HFFc6 (cell line): ENCODE measurements at regions not wholly inside any gene's neighbourhood (a gene's known extent, or its start where the extent isn't known, plus 50 kb on each side); places are given as distances from the start of the nearest gene placed in this dataset.

ENCODE experiments used
- DNase-seq: peaks from one replicate; pipeline ENCODE4 v3.0.0-alpha.2; 2018
- H3K27ac Mint-ChIP-seq: 2 replicates; pipeline ENCODE4 v1.8.0; 2020; ENCODE audit warnings: mild to moderate bottlenecking, mixed read lengths
- H3K27me3 Mint-ChIP-seq: 2 replicates; pipeline ENCODE4 v1.8.0; 2021; ENCODE audit warnings: mild to moderate bottlenecking, moderate library complexity, mixed read lengths; ENCODE audit not compliant: insufficient read depth
- H3K36me3 Mint-ChIP-seq: 2 replicates; pipeline ENCODE4 v1.8.0; 2021; ENCODE audit warnings: low read depth, mixed read lengths
- H3K4me1 Mint-ChIP-seq: 2 replicates; pipeline ENCODE4 v1.8.0; 2020; ENCODE audit warnings: low read depth, mixed read lengths
- H3K4me3 Mint-ChIP-seq: 2 replicates; pipeline ENCODE4 v1.8.0; 2020; ENCODE audit warnings: mild to moderate bottlenecking, moderate library complexity, mixed read lengths
- H3K9me3 Mint-ChIP-seq: 2 replicates; pipeline ENCODE4 v1.8.0; 2020; ENCODE audit warnings: mild to moderate bottlenecking, mixed read lengths
- CTCF ChIP-seq: fragments of 200-600 bp; sonication (generic); IDR thresholded peaks from 2 replicates; pipeline ENCODE4 v1.5.0; 2021; ENCODE audit warnings: antibody characterized with exemption, mild to moderate bottlenecking

GRCh38 chr17:77664097-77664729 is 294.3 kb upstream of the TNRC6C start:
- TF ChIP-seq CTCF = no peak
- no peak for DNase-seq
- peaks cover 18% of the 10 kb centered on the region for H3K27me3 Mint-ChIP-seq

GRCh38 chr17:77665833-77666232 is 292.7 kb upstream of the TNRC6C start:
- TF ChIP-seq CTCF = no peak
- H3K4me3 Mint-ChIP-seq = no peak overlapping the region
- H3K4me1 Mint-ChIP-seq = peaks cover 5% of the 10 kb centered on the region; the same call in 1 of the 2 replicates
- DNase-seq = no peak
- H3K27ac Mint-ChIP-seq = no peak overlapping the region
- H3K27me3 Mint-ChIP-seq = peaks cover 20% of the 10 kb centered on the region
- H3K9me3 Mint-ChIP-seq = peaks cover 17% of the 10 kb centered on the region
- H3K36me3 Mint-ChIP-seq = peaks cover 13% of the 10 kb centered on the region; the same call in 1 of the 2 replicates

More at GRCh38 chr17:77664097-77664729, 294.3 kb upstream of the TNRC6C start:
- H3K27ac Mint-ChIP-seq = no peak overlapping the region
- peaks cover 10% of the 10 kb centered on the region for H3K9me3 Mint-ChIP-seq
- H3K4me1 Mint-ChIP-seq = peaks cover 5% of the 10 kb centered on the region; the same call in 1 of the 2 replicates
- no peak overlapping the region for H3K4me3 Mint-ChIP-seq
- peaks cover 9% of the 10 kb centered on the region; the same call in 1 of the 2 replicates for H3K36me3 Mint-ChIP-seq

- Mint-ChIP-seq H3K27me3 (peaks cover 19% of the 10 kb centered on the region), H3K27ac (no peak overlapping the region), H3K4me3 (no peak overlapping the region), H3K36me3 (peaks cover 13% of the 10 kb centered on the region; the same call in 1 of the 2 replicates), H3K4me1 (peaks cover 5% of the 10 kb centered on the region; the same call in 1 of the 2 replicates), H3K9me3 (peaks cover 17% of the 10 kb centered on the region)
- DNase-seq = no peak
- TF ChIP-seq CTCF = no peak
These were observed 292.0 kb upstream of the TNRC6C start for GRCh38 chr17:77666462-77666861.

- Mint-ChIP-seq H3K36me3 (peaks cover 13% of the 10 kb centered on the region; the same call in 1 of the 2 replicates), H3K4me3 (no peak overlapping the region), H3K9me3 (peaks cover 17% of the 10 kb centered on the region), H3K4me1 (peaks cover 5% of the 10 kb centered on the region; the same call in 1 of the 2 replicates), H3K27me3 (peaks cover 22% of the 10 kb centered on the region), H3K27ac (no peak overlapping the region)
- no peak for DNase-seq
- no peak for TF ChIP-seq CTCF
These were observed 291.6 kb upstream of the TNRC6C start for GRCh38 chr17:77666881-77667395.

GRCh38 chr17:77667478-77667877 is 291.0 kb upstream of the TNRC6C start:
- Mint-ChIP-seq H3K4me3 (no peak overlapping the region), H3K27me3 (peaks cover 24% of the 10 kb centered on the region), H3K27ac (no peak overlapping the region), H3K36me3 (peaks cover 13% of the 10 kb centered on the region; the same call in 1 of the 2 replicates), H3K4me1 (peaks cover 5% of the 10 kb centered on the region; the same call in 1 of the 2 replicates), H3K9me3 (peaks cover 17% of the 10 kb centered on the region)
- no peak for DNase-seq
- TF ChIP-seq CTCF = no peak
